ENCODE measurements at regions not wholly inside any gene's neighbourhood (a gene's known extent, or its start where the extent isn't known, plus 50 kb on each side); places are given as distances from the start of the nearest gene placed in this dataset.

DNA sequence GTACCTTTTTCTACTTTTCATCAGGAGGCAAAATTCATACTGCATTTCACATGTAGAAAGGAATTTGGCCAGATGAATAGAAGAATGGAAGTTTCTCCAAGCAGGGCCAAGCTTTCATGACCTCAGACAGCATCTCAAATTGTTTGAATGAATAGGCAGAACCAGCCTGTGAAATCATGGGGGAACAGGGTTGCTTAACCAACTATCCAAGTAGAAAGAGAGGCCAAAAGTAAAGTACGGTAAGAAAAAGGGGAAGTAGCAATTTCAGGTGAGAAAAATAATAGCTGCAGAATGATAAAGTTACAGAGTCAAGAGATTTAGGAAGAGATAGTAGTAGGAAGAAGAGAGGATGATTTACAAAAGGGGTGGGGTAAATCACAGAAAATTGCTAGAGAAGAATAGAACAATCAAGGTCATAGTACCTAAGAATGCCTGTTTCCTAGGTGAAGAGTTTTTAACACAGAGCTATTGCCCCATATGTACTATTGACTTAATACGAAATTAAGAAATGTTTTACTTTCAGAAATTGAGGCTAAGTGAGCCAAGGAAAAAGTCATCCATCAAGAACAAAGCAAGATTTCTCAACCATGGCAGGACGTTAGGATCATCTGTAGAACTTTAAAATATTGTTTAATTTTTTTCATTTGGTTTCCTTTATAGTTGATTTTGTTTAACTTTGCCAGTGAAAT lies 177.1 kb upstream of the TET2 start:
- peak in 2 of 3 donors; percentile 8 to 61 for DNase-seq

DNA sequence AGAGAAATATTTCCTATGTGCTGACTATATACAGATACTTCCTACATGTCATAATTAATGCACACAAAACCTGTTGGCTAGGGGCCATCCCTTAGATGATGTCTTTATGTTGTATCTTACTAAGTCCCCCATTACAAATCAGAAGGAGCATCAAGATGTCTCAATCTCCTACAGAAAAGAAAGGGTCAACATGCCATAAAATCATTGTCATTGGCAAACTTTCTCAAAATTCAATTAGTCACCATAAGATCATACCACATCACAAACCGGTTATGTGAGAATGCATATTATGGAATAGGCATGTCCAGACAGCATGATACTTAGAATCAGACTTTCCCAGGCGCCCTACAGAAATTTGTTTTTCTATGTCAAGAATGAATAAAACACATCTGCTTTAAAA lies 175.2 kb upstream of the TET2 start:
- H3K4me1 ChIP-seq (ENCODE audit: control insufficient read depth in 5 of 5, insufficient read depth in 5 of 5, low read length in 5 of 5) = peaks cover 0 to 8% (median 3%) of the 10 kb centered on the region in 5 donors
- H3K27ac ChIP-seq (ENCODE audit: low read depth in 1 of 2, low read length in 1 of 2) = no peak overlapping the region
- DNase-seq (peak in 2 of 3 donors; percentile 10 to 16), ATAC-seq (ENCODE audit: insufficient read depth, low FRiP score) (no peak)
- no peak overlapping the region for H3K9ac ChIP-seq (ENCODE audit: insufficient read depth in 1 of 2, low read length in 2 of 2)
- H3K27me3 ChIP-seq (ENCODE audit: control insufficient read depth in 3 of 3, insufficient read depth in 3 of 3, low read length in 2 of 3) = no peaks in the 10 kb centered on the region
- 82 to 90% methylated on average over 2 of the region's 2 CpGs for WGBS, 2 donors
- H3K36me3 ChIP-seq (ENCODE audit: control insufficient read depth in 4 of 4, insufficient read depth in 4 of 4, low read length in 4 of 4) = no peaks in the 10 kb centered on the region
- TF ChIP-seq, protein P1, sequence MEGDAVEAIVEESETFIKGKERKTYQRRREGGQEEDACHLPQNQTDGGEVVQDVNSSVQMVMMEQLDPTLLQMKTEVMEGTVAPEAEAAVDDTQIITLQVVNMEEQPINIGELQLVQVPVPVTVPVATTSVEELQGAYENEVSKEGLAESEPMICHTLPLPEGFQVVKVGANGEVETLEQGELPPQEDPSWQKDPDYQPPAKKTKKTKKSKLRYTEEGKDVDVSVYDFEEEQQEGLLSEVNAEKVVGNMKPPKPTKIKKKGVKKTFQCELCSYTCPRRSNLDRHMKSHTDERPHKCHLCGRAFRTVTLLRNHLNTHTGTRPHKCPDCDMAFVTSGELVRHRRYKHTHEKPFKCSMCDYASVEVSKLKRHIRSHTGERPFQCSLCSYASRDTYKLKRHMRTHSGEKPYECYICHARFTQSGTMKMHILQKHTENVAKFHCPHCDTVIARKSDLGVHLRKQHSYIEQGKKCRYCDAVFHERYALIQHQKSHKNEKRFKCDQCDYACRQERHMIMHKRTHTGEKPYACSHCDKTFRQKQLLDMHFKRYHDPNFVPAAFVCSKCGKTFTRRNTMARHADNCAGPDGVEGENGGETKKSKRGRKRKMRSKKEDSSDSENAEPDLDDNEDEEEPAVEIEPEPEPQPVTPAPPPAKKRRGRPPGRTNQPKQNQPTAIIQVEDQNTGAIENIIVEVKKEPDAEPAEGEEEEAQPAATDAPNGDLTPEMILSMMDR (IDR thresholded peaks at IDR 0.05; ENCODE audit: control extremely low read depth, extremely low read depth) = no peak
- peaks cover 0 to 3% (median 0%) of the 10 kb centered on the region in 4 donors for H3K9me3 ChIP-seq (ENCODE audit: control insufficient read depth in 4 of 4, insufficient read depth in 3 of 4, low read length in 3 of 4)
- H3K4me3 ChIP-seq = no peak overlapping the region

More for the DNA sequence above, 177.1 kb upstream of the TET2 start:
- TF ChIP-seq, protein P1 (IDR thresholded peaks at IDR 0.05; ENCODE audit: control extremely low read depth, extremely low read depth) = no peak
- Histone ChIP-seq H3K27me3 (ENCODE audit: control insufficient read depth in 3 of 3, insufficient read depth in 3 of 3, low read length in 2 of 3) (no peaks in the 10 kb centered on the region), H3K27ac (ENCODE audit: low read depth in 1 of 2, low read length in 1 of 2) (no peak overlapping the region), H3K9ac (ENCODE audit: insufficient read depth in 1 of 2, low read length in 2 of 2) (no peak overlapping the region), H3K4me1 (ENCODE audit: control insufficient read depth in 5 of 5, insufficient read depth in 5 of 5, low read length in 5 of 5) (peaks cover 0 to 8% (median 3%) of the 10 kb centered on the region in 5 donors), H3K36me3 (ENCODE audit: control insufficient read depth in 4 of 4, insufficient read depth in 4 of 4, low read length in 4 of 4) (no peaks in the 10 kb centered on the region), H3K9me3 (ENCODE audit: control insufficient read depth in 4 of 4, insufficient read depth in 3 of 4, low read length in 3 of 4) (no peaks in the 10 kb centered on the region), H3K4me3 (no peak overlapping the region)
- no peak for ATAC-seq (ENCODE audit: insufficient read depth, low FRiP score)
- WGBS, 2 donors = 29 to 36% methylated on average over 3 of the region's 3 CpGs

DNA sequence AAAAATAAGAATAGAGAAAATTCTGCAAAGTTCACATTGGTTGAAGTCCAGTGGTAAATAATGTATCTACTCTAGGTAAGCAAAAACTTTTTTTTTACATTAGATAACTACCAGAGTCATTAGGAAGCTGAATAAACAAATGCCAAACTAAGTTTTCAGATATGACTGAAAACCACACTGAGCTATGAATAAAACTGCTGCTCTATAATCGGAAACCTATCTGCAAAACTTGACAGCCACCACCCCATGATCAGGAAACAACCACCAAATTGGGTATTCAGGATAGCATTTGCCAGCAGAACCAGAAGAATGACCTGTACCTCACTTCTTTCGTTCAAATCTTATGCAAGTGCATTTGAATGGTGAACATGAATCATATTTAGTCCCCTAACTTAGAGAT lies 173.0 kb upstream of the TET2 start:
- DNase-seq = no peak
- Histone ChIP-seq H3K27me3 (ENCODE audit: control insufficient read depth in 3 of 3, insufficient read depth in 3 of 3, low read length in 2 of 3) (no peaks in the 10 kb centered on the region), H3K9ac (ENCODE audit: insufficient read depth in 1 of 2, low read length in 2 of 2) (no peak overlapping the region), H3K36me3 (ENCODE audit: control insufficient read depth in 4 of 4, insufficient read depth in 4 of 4, low read length in 4 of 4) (no peaks in the 10 kb centered on the region), H3K9me3 (ENCODE audit: control insufficient read depth in 4 of 4, insufficient read depth in 3 of 4, low read length in 3 of 4) (peaks cover 0 to 4% (median under 1%) of the 10 kb centered on the region in 4 donors), H3K4me3 (no peak overlapping the region), H3K4me1 (ENCODE audit: control insufficient read depth in 5 of 5, insufficient read depth in 5 of 5, low read length in 5 of 5) (peaks cover 0 to 8% (median 0%) of the 10 kb centered on the region in 5 donors), H3K27ac (ENCODE audit: low read depth in 1 of 2, low read length in 1 of 2) (no peak overlapping the region)
- no peak for ATAC-seq (ENCODE audit: insufficient read depth, low FRiP score)
- TF ChIP-seq, protein P1 (IDR thresholded peaks at IDR 0.05; ENCODE audit: control extremely low read depth, extremely low read depth) = no peak
- WGBS, 2 donors = 51 to 75% methylated on average over 2 of the region's 2 CpGs

Data from lung (tissue), 11 donors.